Mammary epithelial cell (primary cell): ENCODE measurements at regions not wholly inside any gene's neighbourhood (a gene's known extent, or its start where the extent isn't known, plus 50 kb on each side); places are given as distances from the start of the nearest gene placed in this dataset.

Experiments
- EZH2 ChIP-seq: IDR thresholded peaks from 2 replicates; pipeline ENCODE4 v1.6.1; 2012; ENCODE audit warnings: low read length, inconsistent platforms, borderline replicate concordance
- TF ChIP-seq, protein P1 (sequence below), 2 donors: IDR thresholded peaks in 1 of 2; conservative IDR thresholded peaks in 1 of 2; 2 replicates each; pipeline ENCODE4 v1.5.1; 2011 to 2012; ENCODE audit warnings: inconsistent platforms in 2 of 2, low read length in 2 of 2, mild to moderate bottlenecking in 2 of 2, control low read depth in 1 of 2, low read depth in 1 of 2; ENCODE audit not compliant: insufficient read depth in 1 of 2; ENCODE audit errors: extremely low read depth in 1 of 2

DNA sequence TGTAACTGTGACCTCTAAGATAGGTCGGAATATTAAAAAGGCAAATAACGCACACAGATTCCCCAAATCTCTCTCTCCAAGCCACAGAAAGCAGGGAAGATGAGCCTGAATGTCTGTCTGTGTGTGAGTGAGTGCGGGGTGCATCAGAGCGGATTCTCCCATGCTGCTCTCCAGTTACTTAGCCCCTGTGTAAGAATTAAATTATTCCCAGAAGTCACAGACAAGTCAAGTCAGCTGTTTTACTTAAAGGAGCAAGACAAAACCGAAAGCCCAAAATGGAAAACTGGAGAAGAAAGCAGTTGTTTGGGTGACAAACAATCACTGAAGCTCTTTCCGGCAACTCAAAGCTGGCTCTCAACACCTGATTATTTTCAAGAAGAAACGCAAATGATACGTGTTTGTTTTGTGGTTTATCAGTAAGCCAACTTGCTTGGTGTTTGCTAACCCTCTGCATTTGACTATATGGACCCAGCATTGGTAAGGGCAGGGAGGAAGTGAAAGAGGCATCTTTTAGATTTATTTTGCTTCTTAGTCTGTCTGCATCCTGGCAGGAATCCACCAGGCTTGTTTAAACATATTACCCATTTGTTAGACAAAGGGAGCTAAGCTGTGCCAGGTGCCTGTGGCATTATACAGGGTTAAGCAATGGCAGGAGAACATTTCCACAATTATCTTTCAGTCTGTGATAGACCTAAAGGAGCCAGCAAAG, 121.5 kb upstream of the CREB1 start:
- TF ChIP-seq, protein P1, sequence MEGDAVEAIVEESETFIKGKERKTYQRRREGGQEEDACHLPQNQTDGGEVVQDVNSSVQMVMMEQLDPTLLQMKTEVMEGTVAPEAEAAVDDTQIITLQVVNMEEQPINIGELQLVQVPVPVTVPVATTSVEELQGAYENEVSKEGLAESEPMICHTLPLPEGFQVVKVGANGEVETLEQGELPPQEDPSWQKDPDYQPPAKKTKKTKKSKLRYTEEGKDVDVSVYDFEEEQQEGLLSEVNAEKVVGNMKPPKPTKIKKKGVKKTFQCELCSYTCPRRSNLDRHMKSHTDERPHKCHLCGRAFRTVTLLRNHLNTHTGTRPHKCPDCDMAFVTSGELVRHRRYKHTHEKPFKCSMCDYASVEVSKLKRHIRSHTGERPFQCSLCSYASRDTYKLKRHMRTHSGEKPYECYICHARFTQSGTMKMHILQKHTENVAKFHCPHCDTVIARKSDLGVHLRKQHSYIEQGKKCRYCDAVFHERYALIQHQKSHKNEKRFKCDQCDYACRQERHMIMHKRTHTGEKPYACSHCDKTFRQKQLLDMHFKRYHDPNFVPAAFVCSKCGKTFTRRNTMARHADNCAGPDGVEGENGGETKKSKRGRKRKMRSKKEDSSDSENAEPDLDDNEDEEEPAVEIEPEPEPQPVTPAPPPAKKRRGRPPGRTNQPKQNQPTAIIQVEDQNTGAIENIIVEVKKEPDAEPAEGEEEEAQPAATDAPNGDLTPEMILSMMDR (conservative IDR thresholded peaks at IDR 0.05 in 1 of 2, IDR thresholded peaks at IDR 0.05 in 1 of 2; ENCODE audit: extremely low read depth in 1 of 2, insufficient read depth in 1 of 2, low read depth in 1 of 2, low read length in 2 of 2) = no peak
- no peak for TF ChIP-seq EZH2
